ENCODE measurements at regions not wholly inside any gene's neighbourhood (a gene's known extent, or its start where the extent isn't known, plus 50 kb on each side); places are given as distances from the start of the nearest gene placed in this dataset.
A peak's percentile ranks its signal among the peaks of the same experiment; 100 is the strongest.

- H3K4me3 ChIP-seq (ENCODE audit: low read depth, low read length), result no peak overlapping the region
- DNase-seq (ENCODE audit: low read depth), result peak; percentile 44
- no peak for TF ChIP-seq CTCF (IDR thresholded peaks at IDR 0.05; ENCODE audit: insufficient read depth, low read depth, low read length)
Measured at GRCh38 chr12:42706321-42706720, 116.8 kb upstream of the PRICKLE1 start.

- peak; percentile 86 for DNase-seq (ENCODE audit: low read depth)
- H3K4me3 ChIP-seq (ENCODE audit: low read depth, low read length), result no peak overlapping the region
- no peak for TF ChIP-seq CTCF (IDR thresholded peaks at IDR 0.05; ENCODE audit: insufficient read depth, low read depth, low read length)
Measured at GRCh38 chr12:42705863-42706262, 116.3 kb upstream of the PRICKLE1 start.

- no peak for TF ChIP-seq CTCF (IDR thresholded peaks at IDR 0.05; ENCODE audit: insufficient read depth, low read depth, low read length)
- H3K4me3 ChIP-seq (ENCODE audit: low read depth, low read length), result no peak overlapping the region
- no peak for DNase-seq (ENCODE audit: low read depth)
Measured at GRCh38 chr12:42704810-42705401, 115.4 kb upstream of the PRICKLE1 start.

- H3K4me3 ChIP-seq (ENCODE audit: low read depth, low read length), result no peak overlapping the region
- DNase-seq (ENCODE audit: low read depth), result no peak
- no peak for TF ChIP-seq CTCF (IDR thresholded peaks at IDR 0.05; ENCODE audit: insufficient read depth, low read depth, low read length)
Measured at GRCh38 chr12:42704340-42704739, 114.8 kb upstream of the PRICKLE1 start.

GRCh38 chr12:42701084-42701483, 111.5 kb upstream of the PRICKLE1 start:
- no peak for TF ChIP-seq CTCF (IDR thresholded peaks at IDR 0.05; ENCODE audit: insufficient read depth, low read depth, low read length)
- no peak for DNase-seq (ENCODE audit: low read depth)
- H3K4me3 ChIP-seq (ENCODE audit: low read depth, low read length), result no peak overlapping the region

- H3K4me3 ChIP-seq (ENCODE audit: low read depth, low read length), result no peak overlapping the region
- peak; percentile 72 for DNase-seq (ENCODE audit: low read depth)
- no peak for TF ChIP-seq CTCF (IDR thresholded peaks at IDR 0.05; ENCODE audit: insufficient read depth, low read depth, low read length)
Measured at GRCh38 chr12:42698213-42698612, 108.7 kb upstream of the PRICKLE1 start.

Measured in fibroblast of villous mesenchyme (primary cell).